GM12865 (cell line): ENCODE measurements at regions not wholly inside any gene's neighbourhood (a gene's known extent, or its start where the extent isn't known, plus 50 kb on each side); places are given as distances from the start of the nearest gene placed in this dataset.

ENCODE experiments used
- DNase-seq: peaks from one replicate; pipeline ENCODE4 v3.0.0; 2010; ENCODE audit warnings: low read depth
- H3K4me3 ChIP-seq: 2 replicates; pipeline ENCODE4 v1.5.1; 2011; ENCODE audit warnings: mild to moderate bottlenecking, low read depth, low read length, control low read depth
- CTCF ChIP-seq: IDR thresholded peaks from 2 replicates; pipeline ENCODE4 v1.5.1; 2011; ENCODE audit warnings: low read length, control low read depth, low read depth, inconsistent platforms; ENCODE audit not compliant: insufficient read depth; ENCODE audit errors: missing control alignments

GRCh38 chr10:24000271-24000813 is 208.6 kb upstream of the KIAA1217 start:
- no peak overlapping the region for H3K4me3 ChIP-seq
- DNase-seq = no peak
- TF ChIP-seq CTCF = no peak

GRCh38 chr10:24006741-24007140 is 202.2 kb upstream of the KIAA1217 start:
- no peak for TF ChIP-seq CTCF
- no peak overlapping the region for H3K4me3 ChIP-seq
- DNase-seq = no peak

- H3K4me3 ChIP-seq = no peak overlapping the region
- DNase-seq = no peak
- no peak for TF ChIP-seq CTCF
Measured at GRCh38 chr10:24007359-24007758, 201.6 kb upstream of the KIAA1217 start.

GRCh38 chr10:24008164-24009091 is 200.5 kb upstream of the KIAA1217 start:
- DNase-seq = no peak
- TF ChIP-seq CTCF = no peak
- no peak overlapping the region for H3K4me3 ChIP-seq

GRCh38 chr10:24009115-24009514 is 199.8 kb upstream of the KIAA1217 start:
- H3K4me3 ChIP-seq = no peak overlapping the region
- no peak for DNase-seq
- no peak for TF ChIP-seq CTCF

- no peak for DNase-seq
- TF ChIP-seq CTCF = no peak
- H3K4me3 ChIP-seq = no peak overlapping the region
Measured at GRCh38 chr10:24009736-24010135, 199.2 kb upstream of the KIAA1217 start.
